Dermis blood vessel endothelial cell (primary cell): ENCODE measurements at regions not wholly inside any gene's neighbourhood (a gene's known extent, or its start where the extent isn't known, plus 50 kb on each side); places are given as distances from the start of the nearest gene placed in this dataset.
"Not testable (repeated sequence)": the region's sequence is repeated elsewhere in the genome, so short reads cannot be mapped to it uniquely, and the experiment has no call there.

ENCODE experiments used
- DNase-seq: peaks from one replicate; pipeline ENCODE4 v3.0.0; 2010

DNA sequence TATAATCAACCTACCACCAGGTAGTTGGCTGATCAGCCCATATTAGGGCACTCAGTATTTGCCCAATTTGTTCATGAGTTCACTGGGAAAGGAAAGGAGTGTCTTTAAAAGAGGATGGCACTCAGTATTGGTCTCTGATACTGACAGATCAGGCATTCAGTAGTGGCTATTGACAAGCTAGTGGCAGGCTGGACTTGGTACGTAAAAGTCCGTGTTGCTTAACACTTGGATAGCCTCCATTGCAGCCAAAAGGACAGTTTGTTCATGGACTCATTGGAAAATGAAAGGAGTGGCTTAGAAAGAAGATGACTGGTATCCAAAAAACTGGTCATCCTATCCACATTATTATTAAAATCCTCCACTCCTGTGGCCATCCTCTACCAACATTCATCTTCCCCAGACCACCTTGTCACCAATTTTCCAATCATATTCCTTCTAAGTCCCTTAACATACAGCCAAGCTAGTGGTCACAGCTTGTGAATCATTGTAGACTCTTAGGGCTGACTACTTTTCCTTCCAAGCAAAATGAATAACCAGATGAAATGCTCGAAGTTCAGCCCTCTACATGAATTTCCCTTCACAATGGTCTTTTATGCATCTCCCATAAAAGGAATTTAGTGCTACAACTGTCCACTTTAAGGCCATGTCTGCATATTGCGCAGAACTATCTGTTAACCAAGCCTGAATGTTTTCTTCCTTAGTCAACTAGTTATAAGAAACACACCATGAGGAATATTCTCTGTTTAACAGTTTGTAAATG is 78.6 kb upstream of the MAGI2 start:
- no peak for DNase-seq

DNA sequence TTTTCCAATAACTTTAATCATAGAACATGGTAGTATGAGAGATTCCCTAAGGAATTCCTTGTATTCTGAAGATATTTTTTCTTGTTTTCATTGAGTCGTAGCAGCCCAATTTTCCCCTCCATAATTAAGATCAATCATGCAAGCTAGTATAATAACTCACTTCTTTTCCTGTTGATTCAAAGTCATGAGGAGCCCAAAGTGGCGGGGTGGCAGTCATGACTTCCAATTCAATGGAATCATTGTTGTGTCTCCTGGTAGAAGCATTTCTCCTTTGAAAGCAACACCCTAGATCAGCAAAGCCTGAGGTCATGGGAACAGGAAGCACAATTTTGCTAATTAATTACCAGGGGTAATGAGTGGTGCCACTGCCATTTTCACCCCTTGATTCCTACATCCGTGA is 77.6 kb upstream of the MAGI2 start:
- no peak for DNase-seq

DNA sequence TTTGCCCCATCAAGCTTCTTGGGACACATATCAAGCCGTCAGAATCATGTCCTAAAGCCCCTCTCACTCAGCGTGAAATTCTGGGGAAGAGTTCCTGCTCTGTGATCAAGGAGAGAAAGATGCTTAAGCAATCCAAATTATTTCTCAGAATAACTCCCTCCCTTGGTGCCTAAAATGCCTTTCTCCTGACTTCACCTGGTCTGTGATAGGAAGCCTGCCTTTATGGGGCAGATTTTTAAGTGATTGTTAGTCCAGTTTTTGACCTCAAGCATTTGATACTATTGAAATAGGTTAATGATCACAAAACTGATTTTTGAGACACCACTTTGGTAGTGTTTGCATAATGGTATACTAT is 76.4 kb upstream of the MAGI2 start:
- no peak for DNase-seq

DNA sequence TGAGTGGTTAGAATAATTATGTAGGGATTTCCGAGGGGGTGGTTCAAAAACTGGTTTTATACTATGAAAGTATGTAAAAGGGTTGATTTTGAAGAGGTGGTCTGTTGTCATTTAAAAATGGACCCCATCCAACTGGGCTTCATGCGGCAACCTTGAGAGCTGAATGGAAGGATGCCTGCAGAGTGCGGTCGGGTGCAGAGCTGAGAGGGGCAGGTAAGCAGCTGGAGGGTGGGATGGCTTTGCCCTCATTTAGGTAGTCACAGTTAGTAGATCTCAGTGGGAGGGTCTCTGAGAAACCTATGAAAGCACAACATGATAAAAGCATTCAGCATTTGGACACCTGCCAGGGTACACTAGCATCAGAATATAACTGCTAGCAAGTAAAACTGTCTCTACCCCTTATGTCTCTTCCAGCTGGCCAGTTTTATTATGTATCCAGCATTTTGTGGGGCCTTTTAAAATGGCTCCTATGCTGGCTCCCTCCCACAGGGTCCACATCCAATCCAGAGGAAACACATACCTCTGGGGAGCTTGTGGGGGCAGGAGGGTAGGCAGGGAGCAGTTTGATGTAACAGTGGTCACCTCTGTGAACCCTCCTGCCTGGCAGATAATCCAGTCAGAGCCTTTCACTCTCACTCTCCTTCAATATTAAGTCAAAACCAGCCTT is 75.9 kb upstream of the MAGI2 start:
- DNase-seq, result no peak

DNA sequence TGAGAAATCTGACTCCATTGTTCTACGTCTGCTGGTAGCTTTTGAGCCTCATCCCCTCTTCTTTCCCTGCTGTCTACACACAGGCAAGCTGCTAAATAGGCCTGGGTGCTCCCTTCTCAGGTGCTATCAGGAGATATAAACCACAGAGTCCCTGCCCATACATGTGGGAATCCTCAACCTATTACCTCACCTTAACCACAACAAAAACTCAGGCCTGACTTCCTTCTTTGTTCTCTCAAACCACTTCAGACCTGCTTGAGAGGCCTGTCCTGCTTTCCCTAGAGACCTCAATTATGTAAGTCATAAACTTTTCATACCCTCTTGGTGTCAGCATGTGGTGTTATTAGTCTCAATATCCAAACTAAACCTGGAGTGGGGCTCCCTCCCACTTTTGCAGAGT is 75.0 kb upstream of the MAGI2 start:
- DNase-seq, result no peak

DNA sequence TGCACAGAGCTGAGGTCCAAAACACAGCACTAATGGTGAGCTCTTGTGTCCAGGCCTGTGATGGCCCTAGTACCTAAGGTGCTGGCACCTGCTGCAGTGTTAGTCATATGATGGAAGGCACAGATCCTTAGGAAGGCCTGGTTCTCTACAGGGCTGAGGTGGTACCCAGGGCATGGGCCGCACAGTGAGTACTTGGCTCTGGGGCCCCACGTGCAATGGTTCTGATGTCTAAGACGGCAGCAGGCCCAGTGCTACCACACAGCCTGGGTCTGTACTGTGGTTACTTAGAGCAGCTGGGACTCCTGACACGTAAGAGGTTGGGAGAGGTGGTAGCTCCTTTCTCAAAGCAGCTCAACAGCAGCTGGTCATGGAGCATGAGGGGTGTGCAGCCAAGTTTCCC is 70.6 kb upstream of the MAGI2 start:
- DNase-seq, result no peak

DNA sequence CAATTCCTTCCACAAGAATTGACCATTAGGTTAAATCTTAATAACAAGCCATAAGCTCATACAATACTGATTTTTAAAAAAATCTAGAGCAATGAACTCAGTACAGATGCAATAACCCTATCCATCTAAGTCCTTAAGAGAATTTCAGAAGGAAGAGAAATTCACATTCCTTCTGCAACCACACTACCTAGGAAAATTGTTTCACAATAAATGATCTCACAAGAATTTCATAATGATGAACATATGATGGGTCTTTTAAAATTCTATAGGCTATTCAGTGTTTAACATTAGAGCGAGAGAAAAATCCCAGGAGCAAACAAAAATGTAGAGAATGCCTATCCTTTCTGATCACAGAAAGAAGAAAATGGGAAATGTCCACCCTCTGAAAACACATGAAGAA is 70.0 kb upstream of the MAGI2 start:
- DNase-seq, result no peak

DNA sequence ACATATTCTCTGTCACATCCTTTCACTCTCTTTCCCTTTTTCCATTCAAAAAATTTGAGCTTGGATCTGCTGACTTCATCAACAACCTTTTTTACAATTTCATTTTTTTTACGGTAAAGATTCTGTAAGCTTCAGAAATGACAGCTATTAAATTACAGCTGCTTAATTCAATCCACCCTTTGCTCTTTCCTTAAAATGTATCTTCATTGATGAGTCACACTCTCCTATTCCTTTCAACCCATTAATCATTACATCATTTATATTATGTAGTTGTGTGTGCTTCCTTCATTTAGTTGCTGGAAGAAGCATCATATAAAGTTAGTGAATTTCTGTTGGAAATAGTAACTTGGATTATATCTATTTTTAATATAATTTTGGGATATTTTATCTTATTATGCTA is 67.1 kb upstream of the MAGI2 start:
- no peak for DNase-seq

DNA sequence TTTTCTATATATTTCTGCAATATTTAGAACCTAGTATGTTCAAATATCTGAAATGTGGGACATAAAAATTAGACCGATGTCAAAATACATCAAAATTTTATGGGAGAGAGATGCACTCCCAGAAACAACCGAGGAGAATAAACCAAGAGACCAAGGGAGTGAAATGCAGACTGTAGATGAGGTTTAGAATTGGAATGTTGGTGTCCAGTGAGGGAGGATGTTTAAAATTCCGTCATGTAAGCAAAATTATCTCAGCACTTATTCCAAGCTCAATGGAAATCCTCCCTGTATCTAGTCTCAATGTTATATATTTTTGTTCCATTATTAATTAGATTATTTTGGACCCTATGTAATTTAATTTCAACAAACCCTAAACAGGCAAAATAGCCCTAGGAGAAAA is 61.9 kb upstream of the MAGI2 start:
- no peak for DNase-seq

DNA sequence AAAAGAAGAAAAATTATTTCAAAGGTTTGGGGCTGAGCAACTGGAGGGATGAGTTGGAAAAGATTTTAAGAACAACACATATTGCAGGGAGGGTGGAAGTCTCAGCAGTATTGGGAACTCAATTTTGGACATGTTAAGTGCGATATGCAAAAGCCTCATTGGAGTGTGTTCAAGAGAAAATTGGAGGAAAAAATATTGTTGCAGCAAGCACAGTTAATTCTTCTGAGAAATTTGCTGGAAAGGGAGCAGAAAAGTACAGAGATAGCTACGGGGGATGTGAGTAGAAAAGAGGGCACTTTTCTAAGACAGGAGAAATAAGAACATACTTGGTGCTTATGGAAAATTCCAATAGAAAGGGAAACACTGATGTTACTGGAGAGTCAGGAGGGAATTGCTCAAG is 59.8 kb upstream of the MAGI2 start:
- DNase-seq, result no peak

DNA sequence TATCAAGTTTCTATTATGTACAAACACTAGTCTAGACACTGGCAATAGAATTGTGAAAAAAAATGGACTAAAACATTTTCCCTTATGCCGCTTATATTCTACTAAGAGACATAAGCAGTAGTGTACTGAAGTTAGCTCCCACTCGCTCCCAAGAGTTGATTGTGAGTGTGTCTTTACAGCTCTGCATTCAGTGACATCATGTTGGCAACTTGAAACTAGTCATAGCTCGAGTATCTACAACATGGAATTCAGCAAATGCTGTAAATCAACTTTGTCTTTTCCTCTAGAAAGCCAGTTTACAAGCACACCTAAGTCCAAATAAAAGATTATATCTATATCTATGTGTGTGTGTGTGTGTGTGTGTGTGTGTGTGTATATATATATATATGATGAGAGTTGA is 58.8 kb upstream of the MAGI2 start:
- DNase-seq, result no peak

DNA sequence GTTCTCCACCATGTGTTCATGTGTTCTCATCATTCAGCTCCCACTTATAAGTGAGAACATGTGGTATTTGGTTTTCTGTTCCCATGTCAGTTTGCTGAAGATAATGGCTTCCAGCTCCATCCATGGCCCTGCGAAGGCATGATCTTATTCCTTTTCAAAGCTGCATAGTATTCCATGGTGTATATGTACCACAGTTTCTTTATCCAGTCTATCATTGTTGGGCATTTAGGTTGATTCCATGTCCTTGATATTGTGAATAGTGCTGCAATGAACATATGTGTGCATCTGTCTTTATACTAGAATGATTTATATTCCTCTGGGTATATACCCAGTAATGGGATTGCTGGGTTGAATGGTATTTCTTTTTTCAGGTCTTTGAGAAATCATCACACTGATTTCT is 57.6 kb upstream of the MAGI2 start:
- DNase-seq, result not testable (repeated sequence)

DNA sequence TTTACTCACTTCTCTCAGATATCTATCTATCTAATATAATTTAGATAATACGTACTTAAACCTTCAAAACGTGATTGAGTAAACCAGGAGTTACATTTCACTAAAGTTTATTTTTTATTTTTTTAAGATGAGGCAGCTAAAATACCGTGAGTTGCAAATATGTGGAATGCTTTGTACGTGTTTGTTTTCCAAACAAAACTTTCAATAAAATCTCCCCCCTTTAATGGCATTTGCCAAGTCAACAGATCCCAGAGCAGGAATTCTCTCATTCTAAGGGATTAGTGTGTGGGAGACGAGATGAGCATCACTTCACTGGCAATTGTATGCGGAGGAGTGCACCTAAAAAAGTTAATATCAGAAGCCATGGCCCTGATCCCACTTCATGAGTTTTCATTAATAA is 53.7 kb upstream of the MAGI2 start:
- no peak for DNase-seq

DNA sequence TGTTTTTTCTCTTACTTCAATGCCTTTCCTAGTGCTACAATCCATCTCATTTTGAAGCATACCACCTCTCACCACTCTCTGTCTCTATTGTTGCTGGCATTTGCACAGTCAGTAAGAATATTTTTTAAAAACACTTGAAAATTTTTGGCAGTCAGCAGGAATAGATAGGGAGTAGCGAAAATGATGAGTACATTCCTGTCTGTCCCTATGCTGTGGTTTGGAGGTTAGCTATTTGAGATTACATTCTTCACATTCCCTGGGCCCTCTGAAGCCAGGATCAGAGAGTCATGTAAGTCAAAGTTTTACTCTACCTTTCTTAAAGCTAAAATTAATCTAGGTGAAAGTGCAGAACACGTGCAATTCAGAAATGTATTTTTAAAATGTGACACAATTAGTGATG is 53.0 kb upstream of the MAGI2 start:
- DNase-seq, result no peak

DNA sequence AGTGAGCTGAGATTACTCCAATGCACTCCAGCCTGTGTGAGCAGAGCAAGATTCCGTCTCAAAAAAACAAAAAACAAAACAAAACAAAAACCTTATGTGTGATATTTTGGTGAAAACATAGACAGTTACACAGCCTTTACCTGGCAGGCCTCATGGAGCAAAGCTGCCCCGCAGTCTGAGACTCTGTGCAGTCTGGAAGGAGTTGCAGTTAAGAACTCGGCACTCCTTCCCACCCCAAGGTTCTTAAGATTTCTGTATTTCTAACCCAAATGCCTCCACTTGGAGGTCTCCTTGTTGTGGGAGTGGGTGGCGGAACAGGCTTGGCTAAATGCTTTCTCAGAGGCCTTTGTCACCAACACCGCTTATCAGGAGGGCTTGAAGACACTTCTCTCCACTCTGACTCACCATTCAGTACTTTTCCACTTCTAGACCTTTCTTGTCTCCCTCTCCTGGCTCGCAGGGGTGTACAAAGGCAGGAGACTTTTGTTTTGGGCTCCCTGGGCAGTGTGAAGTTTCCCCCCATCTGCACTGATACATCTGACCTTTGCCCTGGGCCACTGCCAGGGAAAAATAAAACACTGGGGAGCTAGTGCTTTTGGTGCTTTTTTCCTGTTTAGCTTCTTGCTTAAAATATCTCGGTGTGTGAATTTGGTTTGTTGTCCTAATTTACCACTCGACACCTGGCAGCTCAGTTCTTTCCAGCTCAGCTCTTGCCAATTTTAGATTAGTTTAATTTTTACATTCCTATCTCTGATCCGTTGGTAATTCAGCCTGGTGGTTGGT is 51.3 kb upstream of the MAGI2 start:
- no peak for DNase-seq
